K562 (cell line): ENCODE measurements at regions not wholly inside any gene's neighbourhood (a gene's known extent, or its start where the extent isn't known, plus 50 kb on each side); places are given as distances from the start of the nearest gene placed in this dataset.

ENCODE experiments used
- ATAC-seq: fragments of 200-7000 bp; cut with Tn5 transposase; 3 replicates; pipeline ENCODE4 v1.9.1; 2020; ENCODE audit warnings: moderate library complexity
- BruUV-seq: library from RNA; stranded (reverse); fragments of 400-500 nt; replicated peaks from 2 replicates; lab custom pipeline; 2021; lab: Mats Ljungman, UMichigan
- CTCF ChIA-PET: fragments of 300-600 bp; formaldehyde crosslinking; extraction: SDS; loops from one replicate; lab custom pipeline; 2021; ENCODE audit warnings: low intra/inter-chr PET ratio; lab: Yijun Ruan, JAX
- POLR2A ChIA-PET: fragments of 300-600, 350-650 bp; sonication (Branson Sonifier 250); formaldehyde crosslinking; extraction: SDS; loops from one replicate; lab custom pipeline; 2021; ENCODE audit warnings: antibody characterized with exemption, inconsistent platforms; lab: Yijun Ruan, JAX
- DNase-seq, 4 experiments: peaks; one replicate each; pipeline versions ENCODE4 v3.0.0 to v3.0.0-alpha.2; 2011 to 2018; ENCODE audit warnings: low spot score in 3 of 4, mixed read lengths in 3 of 4; ENCODE audit errors: extremely low read depth in 1 of 4
- FAIRE-seq: peaks from 2 replicates; lab custom pipeline; 2011; peaks lifted over from hg19 to GRCh38; lab: Jason Lieb, UNC
- H2AFZ ChIP-seq: 2 replicates; pipeline ENCODE4 v1.6.0; 2011; ENCODE audit warnings: low read depth, low read length, control low read depth, inconsistent platforms
- H3K27ac ChIP-seq: fragments of 200-600 bp; 3 replicates; pipeline ENCODE4 v1.8.0; 2011; ENCODE audit warnings: low read depth, mild to moderate bottlenecking, control low read depth, inconsistent platforms, low read length, moderate library complexity, mixed read lengths; ENCODE audit errors: extremely low read depth
- H3K27me3 ChIP-seq, 2 experiments: fragments of 300-600 bp in 1 of 2; 2 replicates in 1 of 2; 3 replicates in 1 of 2; pipeline versions ENCODE4 v1.6.0 to v1.8.0; 2011; ENCODE audit warnings: inconsistent platforms in 2 of 2, low read length in 2 of 2, mild to moderate bottlenecking in 1 of 2, mixed read lengths in 1 of 2, moderate library complexity in 1 of 2; ENCODE audit not compliant: control insufficient read depth in 2 of 2, insufficient read depth in 2 of 2
- H3K36me3 ChIP-seq: fragments of 300-600 bp; 3 replicates; pipeline ENCODE4 v1.8.0; 2011; ENCODE audit warnings: mild to moderate bottlenecking, low read length, inconsistent platforms; ENCODE audit not compliant: control insufficient read depth, insufficient read depth
- H3K4me1 ChIP-seq, 2 experiments: fragments of 200-600 bp in 1 of 2; replicated peaks in 1 of 2; 2 replicates in 1 of 2; 3 replicates in 1 of 2; pipeline versions ENCODE4 v1.5.1 to v1.8.0; 2011; ENCODE audit warnings: inconsistent platforms in 2 of 2, low read length in 2 of 2, mild to moderate bottlenecking in 1 of 2, mixed read lengths in 1 of 2, moderate library complexity in 1 of 2; ENCODE audit not compliant: control insufficient read depth in 2 of 2, insufficient read depth in 2 of 2
- H3K4me2 ChIP-seq: 2 replicates; pipeline ENCODE4 v1.6.1; 2011; ENCODE audit warnings: low read length, control low read depth, inconsistent platforms, mixed read lengths; ENCODE audit not compliant: insufficient read depth
- H3K4me3 ChIP-seq: fragments of 200-600 bp; sonication (generic), shearing (Covaris generic); 2 replicates; pipeline ENCODE4 v1.5.1; 2016; ENCODE audit warnings: control low read depth, inconsistent platforms
- H3K79me2 ChIP-seq: fragments of 200-600 bp; 3 replicates; pipeline ENCODE4 v1.8.0; 2011; ENCODE audit warnings: low read length, inconsistent platforms; ENCODE audit not compliant: control insufficient read depth, insufficient read depth
- H3K9ac ChIP-seq, 2 experiments: 2 replicates each; pipeline versions ENCODE4 v1.6.0 to v1.6.1; 2011; ENCODE audit warnings: low read depth in 2 of 2, low read length in 2 of 2, control low read depth in 1 of 2, inconsistent platforms in 1 of 2, mild to moderate bottlenecking in 1 of 2, mixed read lengths in 1 of 2; ENCODE audit not compliant: insufficient read depth in 1 of 2
- H3K9me1 ChIP-seq: one replicate; pipeline ENCODE4 v1.6.0; 2011; ENCODE audit warnings: inconsistent platforms, mild to moderate bottlenecking, low read length, moderate library complexity; ENCODE audit not compliant: control insufficient read depth, insufficient read depth
- H3K9me3 ChIP-seq: replicated peaks from 2 replicates; pipeline ENCODE4 v1.5.1; 2011; ENCODE audit warnings: low read depth, low read length, inconsistent platforms; ENCODE audit not compliant: control insufficient read depth, insufficient read depth
- H4K20me1 ChIP-seq: replicated peaks from 2 replicates; pipeline ENCODE4 v1.6.1; 2011; ENCODE audit warnings: low read length, inconsistent platforms, mixed read lengths; ENCODE audit not compliant: control insufficient read depth, insufficient read depth
- RHOXF2B ChIP-seq: fragments of 250-450 bp; sonication (Bioruptor Pico); conservative IDR thresholded peaks from 2 replicates; pipeline ENCODE4 v1.5.1; 2021
- SMAD1 ChIP-seq: fragments of 150-350 bp; IDR thresholded peaks from 2 replicates; pipeline ENCODE4 v1.6.1; 2014; ENCODE audit warnings: low read length, low read depth; ENCODE audit not compliant: partially characterized antibody
- ZBTB17 ChIP-seq: fragments of 450-650 bp; formaldehyde crosslinking; IDR thresholded peaks from 2 replicates; pipeline ENCODE4 v1.4.0; 2020; ENCODE audit warnings: mild to moderate bottlenecking
- ZNF174 ChIP-seq: fragments of 250-450 bp; sonication (Bioruptor Pico); IDR thresholded peaks from 2 replicates; pipeline ENCODE4 v1.4.0; 2020; ENCODE audit warnings: mild to moderate bottlenecking
- ZNF398 ChIP-seq: fragments of 250-450 bp; sonication (Bioruptor Pico); IDR thresholded peaks from 2 replicates; pipeline ENCODE4 v1.8.0; 2021; ENCODE audit warnings: moderate library complexity, mild to moderate bottlenecking, inconsistent platforms
- in situ Hi-C: fragments of 300-500 bp; cut with MboI; formaldehyde crosslinking; loops from 4 replicates; pipeline ENCODE4 v1.15.0; 2018; ENCODE audit warnings: inconsistent platforms, mixed read lengths
- intact Hi-C: fragments of 100-400 bp; cut with micrococcal nuclease; formaldehyde crosslinking; loops from 2 replicates; pipeline ENCODE4 v1.14.2; 2022

- no peak for TF ChIP-seq ZNF174 (CRISPR knock-in tag)
- TF ChIP-seq RHOXF2B, result no peak
Observed at GRCh38 chr10:81116201-81116600, 578.5 kb downstream of the SH2D4B start (continued).

GRCh38 chr10:81116990-81117389 lies 579.3 kb downstream of the SH2D4B start:
- intact Hi-C loops, result no loop called here
- BruUV-seq, result no TSS peak
- H3K4me1 ChIP-seq, result no peaks in the 10 kb centered on the region
- ChIA-PET POLR2A (no interaction called here), CTCF (no interaction called here)
- H4K20me1 ChIP-seq, result no peaks in the 10 kb centered on the region
- H3K4me3 ChIP-seq, result no peak overlapping the region
- no peak overlapping the region for H3K4me2 ChIP-seq
- H3K27me3 ChIP-seq, result no peaks in the 10 kb centered on the region
- no peak overlapping the region for H3K9ac ChIP-seq
- FAIRE-seq (no peak), ATAC-seq (no peak)
- H2AFZ ChIP-seq, result no peak overlapping the region
- H3K9me1 ChIP-seq, result no peaks in the 10 kb centered on the region
- H3K9me3 ChIP-seq, result no peaks in the 10 kb centered on the region
- no peak for TF ChIP-seq ZNF398 (CRISPR knock-in tag)
- TF ChIP-seq SMAD1, result no peak
- TF ChIP-seq ZBTB17, result no peak
- TF ChIP-seq, all 486 proteins: peak for 0
- H3K79me2 ChIP-seq, result no peaks in the 10 kb centered on the region
- no peak for DNase-seq
- in situ Hi-C loops, result no loop called here
- H3K27ac ChIP-seq, result no peak overlapping the region
- no peaks in the 10 kb centered on the region for H3K36me3 ChIP-seq
